Activated CD8-positive, alpha-beta T cell treated with anti-CD3 and anti-CD28 coated beads, Interleukin-2, amount 10 ng/mL, durations not matched to agents 7 days and 5 days (primary cell): ENCODE measurements at regions not wholly inside any gene's neighbourhood (a gene's known extent, or its start where the extent isn't known, plus 50 kb on each side); places are given as distances from the start of the nearest gene placed in this dataset.

Experiments
- ATAC-seq: fragments of 150-1000 bp; cut with Tn5 transposase; one replicate; pipeline ENCODE4 v1.10.0; 2021; ENCODE audit warnings: moderate library complexity
- CTCF ChIA-PET: fragments of 350-600 bp; sonication (Branson Sonifier 250); formaldehyde crosslinking; loops from one replicate; lab custom pipeline; 2021; ENCODE audit warnings: antibody characterized with exemption; lab: Charles Lee
- POLR2A ChIA-PET: fragments of 350-600 bp; sonication (Branson Sonifier 250); formaldehyde crosslinking; loops from one replicate; lab custom pipeline; 2021; ENCODE audit warnings: antibody characterized with exemption; lab: Charles Lee
- DNase-seq: peaks from one replicate; pipeline ENCODE4 v3.0.0-alpha.2; 2020
- H3K27ac Mint-ChIP-seq: one replicate; pipeline ENCODE4 v1.8.0; 2021; ENCODE audit warnings: mild to moderate bottlenecking, mixed read lengths
- H3K27me3 Mint-ChIP-seq: one replicate; pipeline ENCODE4 v1.8.0; 2021; ENCODE audit warnings: low read depth, mixed read lengths
- H3K36me3 Mint-ChIP-seq: one replicate; pipeline ENCODE4 v1.8.0; 2021; ENCODE audit warnings: low read depth, mixed read lengths
- H3K4me1 Mint-ChIP-seq: one replicate; pipeline ENCODE4 v1.8.0; 2021; ENCODE audit warnings: low read depth, mixed read lengths
- H3K4me3 Mint-ChIP-seq: one replicate; pipeline ENCODE4 v1.8.0; 2021; ENCODE audit warnings: mild to moderate bottlenecking, mixed read lengths
- H3K9me3 Mint-ChIP-seq: one replicate; pipeline ENCODE4 v1.8.0; 2022; ENCODE audit warnings: mixed read lengths; ENCODE audit not compliant: insufficient read depth

GRCh38 chr6:113354204-113354895 lies 502.8 kb upstream of the MARCKS start:
- Mint-ChIP-seq H3K27ac (no peak overlapping the region), H3K4me1 (no peaks in the 10 kb centered on the region), H3K9me3 (no peaks in the 10 kb centered on the region), H3K36me3 (no peaks in the 10 kb centered on the region), H3K4me3 (no peak overlapping the region), H3K27me3 (no peaks in the 10 kb centered on the region)
- ChIA-PET CTCF (no interaction called here), POLR2A (no interaction called here)
- no peak for ATAC-seq
- no peak for DNase-seq

GRCh38 chr6:113356139-113356538 lies 501.0 kb upstream of the MARCKS start:
- no peak for ATAC-seq
- POLR2A ChIA-PET: no interaction called here

GRCh38 chr6:113357041-113357440 lies 500.1 kb upstream of the MARCKS start:
- Mint-ChIP-seq H3K27me3 (no peaks in the 10 kb centered on the region), H3K4me3 (no peak overlapping the region), H3K27ac (no peak overlapping the region), H3K4me1 (no peaks in the 10 kb centered on the region), H3K9me3 (no peaks in the 10 kb centered on the region), H3K36me3 (no peaks in the 10 kb centered on the region)
- DNase-seq (no peak), ATAC-seq (no peak)
- ChIA-PET POLR2A (no interaction called here), CTCF (no interaction called here)

More at GRCh38 chr6:113356139-113356538, 501.0 kb upstream of the MARCKS start:
- Mint-ChIP-seq H3K36me3 (no peaks in the 10 kb centered on the region), H3K27me3 (no peaks in the 10 kb centered on the region), H3K4me3 (no peak overlapping the region), H3K27ac (no peak overlapping the region), H3K9me3 (no peaks in the 10 kb centered on the region), H3K4me1 (no peaks in the 10 kb centered on the region)
- DNase-seq: no peak
- CTCF ChIA-PET: no interaction called here

- ChIA-PET POLR2A (no interaction called here), CTCF (no interaction called here)
- no peak overlapping the region for H3K27ac Mint-ChIP-seq
- no peaks in the 10 kb centered on the region for H3K4me1 Mint-ChIP-seq
- H3K27me3 Mint-ChIP-seq: no peaks in the 10 kb centered on the region
- ATAC-seq: no peak
- no peak overlapping the region for H3K4me3 Mint-ChIP-seq
- no peaks in the 10 kb centered on the region for H3K9me3 Mint-ChIP-seq
- no peaks in the 10 kb centered on the region for H3K36me3 Mint-ChIP-seq
- no peak for DNase-seq
These were observed 499.0 kb upstream of the MARCKS start for GRCh38 chr6:113358063-113358583.

- H3K27ac Mint-ChIP-seq: no peak overlapping the region
- H3K27me3 Mint-ChIP-seq: no peaks in the 10 kb centered on the region
- H3K4me1 Mint-ChIP-seq: no peaks in the 10 kb centered on the region
- H3K9me3 Mint-ChIP-seq: no peaks in the 10 kb centered on the region
- ChIA-PET POLR2A (no interaction called here), CTCF (no interaction called here)
- no peak for ATAC-seq
- DNase-seq: no peak
- no peak overlapping the region for H3K4me3 Mint-ChIP-seq
- H3K36me3 Mint-ChIP-seq: no peaks in the 10 kb centered on the region
These were observed 497.7 kb upstream of the MARCKS start for GRCh38 chr6:113359155-113360140.

- no peaks in the 10 kb centered on the region for H3K9me3 Mint-ChIP-seq
- ATAC-seq: no peak
These were observed 496.0 kb upstream of the MARCKS start for GRCh38 chr6:113361014-113361645.

GRCh38 chr6:113362301-113363047 lies 494.7 kb upstream of the MARCKS start:
- Mint-ChIP-seq H3K36me3 (no peaks in the 10 kb centered on the region), H3K4me1 (no peaks in the 10 kb centered on the region), H3K9me3 (no peaks in the 10 kb centered on the region), H3K27ac (no peak overlapping the region), H3K4me3 (no peak overlapping the region), H3K27me3 (no peaks in the 10 kb centered on the region)
- ChIA-PET POLR2A (no interaction called here), CTCF (no interaction called here)
- ATAC-seq (no peak), DNase-seq (no peak)

More at GRCh38 chr6:113361014-113361645, 496.0 kb upstream of the MARCKS start:
- CTCF ChIA-PET: no interaction called here
- Mint-ChIP-seq H3K27me3 (no peaks in the 10 kb centered on the region), H3K27ac (no peak overlapping the region), H3K4me3 (no peak overlapping the region), H3K36me3 (no peaks in the 10 kb centered on the region), H3K4me1 (no peaks in the 10 kb centered on the region)
- no peak for DNase-seq
- POLR2A ChIA-PET: no interaction called here

GRCh38 chr6:113363048-113363798 lies 493.9 kb upstream of the MARCKS start:
- DNase-seq (no peak), ATAC-seq (no peak)
- CTCF ChIA-PET: no interaction called here
- no peak overlapping the region for H3K4me3 Mint-ChIP-seq
- POLR2A ChIA-PET: no interaction called here
- H3K36me3 Mint-ChIP-seq: no peaks in the 10 kb centered on the region
- H3K27me3 Mint-ChIP-seq: no peaks in the 10 kb centered on the region
- no peak overlapping the region for H3K27ac Mint-ChIP-seq
- H3K4me1 Mint-ChIP-seq: no peaks in the 10 kb centered on the region
- no peaks in the 10 kb centered on the region for H3K9me3 Mint-ChIP-seq

GRCh38 chr6:113363866-113364265 lies 493.3 kb upstream of the MARCKS start:
- Mint-ChIP-seq H3K27ac (no peak overlapping the region), H3K4me3 (no peak overlapping the region), H3K4me1 (no peaks in the 10 kb centered on the region), H3K36me3 (no peaks in the 10 kb centered on the region), H3K27me3 (no peaks in the 10 kb centered on the region), H3K9me3 (no peaks in the 10 kb centered on the region)
- ATAC-seq (no peak), DNase-seq (no peak)
- POLR2A ChIA-PET: no interaction called here
- CTCF ChIA-PET: no interaction called here

GRCh38 chr6:113364766-113365165 lies 492.4 kb upstream of the MARCKS start:
- ChIA-PET POLR2A (no interaction called here), CTCF (no interaction called here)
- no peak for ATAC-seq
- Mint-ChIP-seq H3K36me3 (no peaks in the 10 kb centered on the region), H3K27ac (no peak overlapping the region), H3K4me1 (no peaks in the 10 kb centered on the region), H3K27me3 (no peaks in the 10 kb centered on the region), H3K9me3 (no peaks in the 10 kb centered on the region), H3K4me3 (no peak overlapping the region)
- no peak for DNase-seq

- Mint-ChIP-seq H3K27me3 (no peaks in the 10 kb centered on the region), H3K4me3 (no peak overlapping the region), H3K36me3 (no peaks in the 10 kb centered on the region), H3K9me3 (no peaks in the 10 kb centered on the region), H3K4me1 (no peaks in the 10 kb centered on the region), H3K27ac (no peak overlapping the region)
- ATAC-seq (no peak), DNase-seq (no peak)
- POLR2A ChIA-PET: no interaction called here
- CTCF ChIA-PET: no interaction called here
These were observed 492.0 kb upstream of the MARCKS start for GRCh38 chr6:113365191-113365590.
